Type B pancreatic cell (in vitro differentiated cells): ENCODE measurements at regions not wholly inside any gene's neighbourhood (a gene's known extent, or its start where the extent isn't known, plus 50 kb on each side); places are given as distances from the start of the nearest gene placed in this dataset.
"Not testable (repeated sequence)": the region's sequence is repeated elsewhere in the genome, so short reads cannot be mapped to it uniquely, and the experiment has no call there.

Source experiments
- DNase-seq: peaks from one replicate; pipeline ENCODE4 v3.0.0; 2021; ENCODE audit warnings: mixed read lengths; ENCODE audit not compliant: unreplicated experiment; ENCODE audit errors: extremely low spot score
- H3K27ac Mint-ChIP-seq: 2 replicates; pipeline ENCODE4 v1.8.0; 2021; ENCODE audit warnings: mild to moderate bottlenecking, mixed read lengths
- H3K27me3 Mint-ChIP-seq: 2 replicates; pipeline ENCODE4 v1.8.0; 2021; ENCODE audit warnings: mixed read lengths
- H3K36me3 Mint-ChIP-seq: 2 replicates; pipeline ENCODE4 v1.8.0; 2021; ENCODE audit warnings: mixed read lengths
- H3K4me1 Mint-ChIP-seq: one replicate; pipeline ENCODE4 v1.8.0; 2021; ENCODE audit warnings: mixed read lengths; ENCODE audit not compliant: unreplicated experiment
- H3K4me3 Mint-ChIP-seq: 2 replicates; pipeline ENCODE4 v1.8.0; 2021; ENCODE audit warnings: mild to moderate bottlenecking, mixed read lengths
- H3K9me3 Mint-ChIP-seq: 2 replicates; pipeline ENCODE4 v1.8.0; 2021; ENCODE audit warnings: mixed read lengths
- TF ChIP-seq, protein P1 (sequence below): fragments of 200-600 bp; sonication (generic); conservative IDR thresholded peaks from 2 replicates; pipeline ENCODE4 v1.5.0; 2021; ENCODE audit warnings: antibody characterized with exemption, mild to moderate bottlenecking

DNA sequence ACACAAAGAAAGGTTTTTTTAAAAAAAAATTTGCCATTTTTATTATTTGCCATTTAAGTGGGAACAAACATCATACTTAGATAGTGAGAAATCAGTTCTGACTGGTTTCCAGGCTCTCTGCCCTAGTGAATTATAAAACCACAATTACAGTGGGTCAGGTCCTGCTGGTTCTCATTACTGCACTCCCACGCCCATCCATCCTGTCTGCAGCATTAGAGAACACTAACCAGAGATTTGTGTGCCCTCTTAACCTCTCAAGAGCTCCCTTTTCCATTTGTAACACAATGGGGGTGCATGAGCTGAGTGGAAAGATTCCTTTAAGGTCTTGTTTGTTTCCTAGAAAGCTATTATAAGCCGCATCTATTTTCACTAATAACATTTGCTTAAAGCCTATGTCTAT, 489.3 kb downstream of the AMY1C start:
- no peaks in the 10 kb centered on the region for H3K9me3 Mint-ChIP-seq
- H3K4me3 Mint-ChIP-seq: peak overlapping the region; percentile 16
- no peaks in the 10 kb centered on the region for H3K27me3 Mint-ChIP-seq
- H3K27ac Mint-ChIP-seq: no peak overlapping the region
- peaks cover 35% of the 10 kb centered on the region for H3K4me1 Mint-ChIP-seq
- no peak for DNase-seq
- TF ChIP-seq, protein P1, sequence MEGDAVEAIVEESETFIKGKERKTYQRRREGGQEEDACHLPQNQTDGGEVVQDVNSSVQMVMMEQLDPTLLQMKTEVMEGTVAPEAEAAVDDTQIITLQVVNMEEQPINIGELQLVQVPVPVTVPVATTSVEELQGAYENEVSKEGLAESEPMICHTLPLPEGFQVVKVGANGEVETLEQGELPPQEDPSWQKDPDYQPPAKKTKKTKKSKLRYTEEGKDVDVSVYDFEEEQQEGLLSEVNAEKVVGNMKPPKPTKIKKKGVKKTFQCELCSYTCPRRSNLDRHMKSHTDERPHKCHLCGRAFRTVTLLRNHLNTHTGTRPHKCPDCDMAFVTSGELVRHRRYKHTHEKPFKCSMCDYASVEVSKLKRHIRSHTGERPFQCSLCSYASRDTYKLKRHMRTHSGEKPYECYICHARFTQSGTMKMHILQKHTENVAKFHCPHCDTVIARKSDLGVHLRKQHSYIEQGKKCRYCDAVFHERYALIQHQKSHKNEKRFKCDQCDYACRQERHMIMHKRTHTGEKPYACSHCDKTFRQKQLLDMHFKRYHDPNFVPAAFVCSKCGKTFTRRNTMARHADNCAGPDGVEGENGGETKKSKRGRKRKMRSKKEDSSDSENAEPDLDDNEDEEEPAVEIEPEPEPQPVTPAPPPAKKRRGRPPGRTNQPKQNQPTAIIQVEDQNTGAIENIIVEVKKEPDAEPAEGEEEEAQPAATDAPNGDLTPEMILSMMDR: no peak
- H3K36me3 Mint-ChIP-seq: no peaks in the 10 kb centered on the region

DNA sequence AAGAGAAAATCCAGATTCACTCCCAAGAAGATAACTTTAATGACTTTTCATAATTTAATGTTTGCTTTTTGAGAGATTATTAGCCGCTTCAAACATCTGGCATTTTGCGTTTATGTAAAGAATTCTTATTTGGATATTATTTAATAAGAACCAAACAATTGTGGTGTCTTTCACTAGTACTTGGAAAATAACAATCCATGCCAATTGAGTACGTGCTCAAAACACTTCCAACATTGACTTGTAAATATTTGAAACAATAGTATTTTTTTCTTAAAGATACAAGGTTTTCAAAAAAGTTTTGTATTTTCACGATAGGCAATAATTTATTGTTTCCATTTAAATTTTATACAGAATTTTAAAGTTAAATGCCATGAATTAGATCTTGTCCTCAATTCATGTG, 498.7 kb downstream of the AMY1C start:
- no peak overlapping the region for H3K4me3 Mint-ChIP-seq
- no peaks in the 10 kb centered on the region for H3K36me3 Mint-ChIP-seq

GRCh38 chr1:104259481-104259880, 509.8 kb downstream of the AMY1C start:
- no peak for DNase-seq
- H3K4me1 Mint-ChIP-seq: peaks cover 12% of the 10 kb centered on the region
- no peaks in the 10 kb centered on the region for H3K36me3 Mint-ChIP-seq
- no peaks in the 10 kb centered on the region for H3K27me3 Mint-ChIP-seq
- H3K4me3 Mint-ChIP-seq: no peak overlapping the region
- no peak overlapping the region for H3K27ac Mint-ChIP-seq
- H3K9me3 Mint-ChIP-seq: peaks cover 4% of the 10 kb centered on the region
- TF ChIP-seq, protein P1: no peak

More for the DNA sequence above, 498.7 kb downstream of the AMY1C start:
- no peaks in the 10 kb centered on the region for H3K27me3 Mint-ChIP-seq
- TF ChIP-seq, protein P1: no peak
- H3K4me1 Mint-ChIP-seq: peaks cover 6% of the 10 kb centered on the region
- no peak overlapping the region for H3K27ac Mint-ChIP-seq
- H3K9me3 Mint-ChIP-seq: no peaks in the 10 kb centered on the region
- no peak for DNase-seq

- H3K9me3 Mint-ChIP-seq, H3K27ac Mint-ChIP-seq, H3K27me3 Mint-ChIP-seq, DNase-seq, H3K36me3 Mint-ChIP-seq, H3K4me3 Mint-ChIP-seq: not testable (repeated sequence)
- TF ChIP-seq, protein P1: peak; percentile 36
- peaks cover 12% of the 10 kb centered on the region for H3K4me1 Mint-ChIP-seq
Observed at GRCh38 chr1:104263110-104263509, 513.4 kb downstream of the AMY1C start.

DNA sequence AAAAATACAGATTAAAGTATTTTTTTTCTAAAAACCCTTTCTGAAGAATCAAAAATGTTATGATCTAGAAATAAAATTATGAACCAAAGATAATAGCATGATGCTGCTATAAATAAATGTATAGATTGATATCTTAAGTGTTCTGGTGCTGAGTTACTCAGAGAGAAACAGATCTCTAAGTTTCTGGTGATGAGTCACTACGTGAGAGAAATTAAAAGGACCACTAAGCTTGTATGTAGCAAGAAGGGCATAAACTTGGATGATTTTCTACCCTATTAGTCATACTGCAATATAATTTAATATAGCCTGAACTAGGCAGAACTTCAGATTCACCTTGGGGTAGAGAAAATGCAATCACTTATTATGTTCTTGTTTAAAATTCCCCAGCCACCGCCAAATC, 514.8 kb downstream of the AMY1C start:
- peaks cover 4% of the 10 kb centered on the region for H3K9me3 Mint-ChIP-seq
- no peaks in the 10 kb centered on the region for H3K27me3 Mint-ChIP-seq
- no peak for DNase-seq
- no peak overlapping the region for H3K4me3 Mint-ChIP-seq
- no peak overlapping the region for H3K27ac Mint-ChIP-seq
- H3K36me3 Mint-ChIP-seq: no peaks in the 10 kb centered on the region
- H3K4me1 Mint-ChIP-seq: peaks cover 9% of the 10 kb centered on the region
- TF ChIP-seq, protein P1: no peak

GRCh38 chr1:104265163-104265562, 515.5 kb downstream of the AMY1C start:
- Mint-ChIP-seq H3K36me3 (no peaks in the 10 kb centered on the region), H3K9me3 (peaks cover 2% of the 10 kb centered on the region), H3K4me3 (no peak overlapping the region), H3K27ac (no peak overlapping the region), H3K27me3 (no peaks in the 10 kb centered on the region), H3K4me1 (peaks cover 2% of the 10 kb centered on the region)
- TF ChIP-seq, protein P1: no peak
- DNase-seq: no peak
